GM12892 (cell line): ENCODE measurements at regions not wholly inside any gene's neighbourhood (a gene's known extent, or its start where the extent isn't known, plus 50 kb on each side); places are given as distances from the start of the nearest gene placed in this dataset.

Experiments used
- DNase-seq: peaks from one replicate; pipeline ENCODE4 v3.0.0; 2011; ENCODE audit not compliant: insufficient read length
- FAIRE-seq: peaks from 2 replicates; lab custom pipeline; 2011; peaks lifted over from hg19 to GRCh38; lab: Jason Lieb, UNC
- POLR2A ChIP-seq: IDR thresholded peaks from 2 replicates; pipeline ENCODE4 v1.6.1; 2011; ENCODE audit warnings: low read depth, low read length, control low read depth
- POLR2AphosphoS5 ChIP-seq: IDR thresholded peaks from 2 replicates; pipeline ENCODE4 v1.6.1; 2011; ENCODE audit warnings: low read depth, low read length, control low read depth
- TAF1 ChIP-seq: IDR thresholded peaks from 2 replicates; pipeline ENCODE4 v1.6.1; 2011; ENCODE audit warnings: low read depth, mild to moderate bottlenecking, control low read depth, low read length, borderline replicate concordance

DNA sequence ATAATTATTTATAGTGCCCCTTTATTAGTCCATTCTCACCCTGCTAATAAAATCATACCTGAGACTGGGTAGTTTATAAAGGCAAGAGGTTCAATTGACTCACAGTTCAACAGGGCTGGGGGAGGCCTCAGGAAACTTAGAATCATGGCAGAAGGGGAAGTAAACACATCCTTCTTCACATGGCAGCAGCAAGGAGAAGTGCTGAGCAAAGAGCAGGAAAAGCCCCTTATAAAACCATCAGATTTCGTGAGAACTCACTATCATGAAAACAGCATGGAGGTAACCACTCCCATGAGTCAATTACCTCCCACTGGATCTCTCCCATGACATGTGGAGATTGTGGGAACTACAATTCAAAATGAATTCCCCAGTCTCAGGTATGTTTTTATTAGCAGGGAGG, 89.9 kb upstream of the STARD13 start:
- FAIRE-seq: no peak
- TF ChIP-seq POLR2A: no peak
- TF ChIP-seq TAF1: no peak
- no peak for TF ChIP-seq POLR2AphosphoS5
- no peak for DNase-seq

DNA sequence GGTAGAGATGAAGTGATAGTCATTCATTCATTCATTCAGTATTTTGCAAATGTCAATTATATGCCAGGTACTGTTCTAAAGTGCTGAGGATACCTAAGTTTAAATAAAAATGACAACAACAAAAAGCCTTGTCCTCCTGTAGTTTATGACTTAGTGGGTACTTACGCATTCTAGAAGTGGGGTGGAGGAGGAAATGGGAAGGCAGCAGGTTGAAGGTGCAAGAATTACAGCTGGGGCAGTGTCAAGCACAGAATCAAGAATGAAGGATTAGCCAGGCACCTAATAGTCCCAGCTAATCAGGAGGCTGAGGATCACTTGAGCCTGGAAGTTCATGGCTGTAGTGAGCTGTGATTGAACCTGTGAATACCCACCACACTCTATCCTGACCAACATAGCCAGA, 90.7 kb upstream of the STARD13 start:
- DNase-seq (no peak), FAIRE-seq (no peak)
- no peak for TF ChIP-seq POLR2A

DNA sequence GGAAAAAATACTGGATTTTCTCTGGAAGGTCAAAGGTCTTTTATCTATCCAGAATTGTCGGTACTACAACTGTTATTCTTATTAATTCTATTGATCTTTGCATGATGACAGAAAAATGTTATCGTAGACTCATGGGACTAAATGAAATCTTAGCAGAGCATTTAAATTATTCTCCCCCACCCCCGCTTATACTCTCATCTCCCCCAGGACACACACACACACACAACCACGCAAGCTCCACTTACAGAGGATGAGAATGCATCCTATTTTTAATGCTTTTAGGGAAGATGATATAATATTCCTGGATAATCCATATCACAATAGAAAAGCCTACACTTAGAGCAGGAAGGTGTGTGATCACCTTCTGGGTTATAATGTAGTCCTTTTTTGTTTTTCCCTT, 91.9 kb upstream of the STARD13 start:
- FAIRE-seq (no peak), DNase-seq (no peak)
- TF ChIP-seq POLR2A (no peak), TAF1 (no peak), POLR2AphosphoS5 (no peak)

DNA sequence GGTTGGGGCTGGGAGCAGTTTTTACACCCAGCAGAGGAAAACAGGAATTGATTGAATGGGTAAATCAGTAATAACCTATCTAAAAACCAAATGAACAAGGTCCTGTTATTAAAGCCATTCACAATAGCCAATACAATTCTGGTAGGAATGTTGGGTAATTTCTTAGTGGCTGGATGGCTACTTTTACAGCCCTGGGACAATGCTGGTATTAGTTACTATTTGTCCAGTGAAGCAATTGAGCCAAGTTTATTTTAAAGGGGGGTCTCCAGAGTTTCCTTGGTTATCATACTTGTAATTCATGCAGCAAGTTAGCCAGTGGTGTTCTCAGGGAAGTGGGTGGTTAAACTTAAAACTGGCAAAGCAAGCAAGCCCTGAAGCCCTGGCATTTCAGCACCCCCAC, 92.3 kb upstream of the STARD13 start:
- FAIRE-seq: no peak
- TF ChIP-seq POLR2AphosphoS5: no peak
- no peak for TF ChIP-seq POLR2A
- no peak for TF ChIP-seq TAF1
- no peak for DNase-seq

DNA sequence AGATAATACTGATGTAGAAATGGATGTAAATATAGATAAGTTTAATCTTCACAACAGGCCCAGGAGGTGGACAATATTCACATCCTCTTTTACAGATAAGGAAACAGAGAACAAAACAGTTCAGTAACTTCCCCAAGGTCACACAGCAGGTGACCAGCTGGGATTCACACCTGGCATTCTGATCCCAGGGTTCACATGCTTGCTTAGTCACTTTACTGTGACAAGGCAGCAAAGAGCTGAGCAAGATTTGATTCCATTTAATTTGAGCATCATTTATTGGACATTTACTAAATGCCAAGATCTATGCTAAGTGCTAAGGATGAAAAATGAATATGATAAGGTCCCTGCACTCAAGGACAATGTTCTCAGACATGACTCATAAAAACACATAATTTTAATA, 94.1 kb upstream of the STARD13 start:
- TF ChIP-seq POLR2A (no peak), TAF1 (no peak), POLR2AphosphoS5 (no peak)
- no peak for DNase-seq
- FAIRE-seq: no peak

DNA sequence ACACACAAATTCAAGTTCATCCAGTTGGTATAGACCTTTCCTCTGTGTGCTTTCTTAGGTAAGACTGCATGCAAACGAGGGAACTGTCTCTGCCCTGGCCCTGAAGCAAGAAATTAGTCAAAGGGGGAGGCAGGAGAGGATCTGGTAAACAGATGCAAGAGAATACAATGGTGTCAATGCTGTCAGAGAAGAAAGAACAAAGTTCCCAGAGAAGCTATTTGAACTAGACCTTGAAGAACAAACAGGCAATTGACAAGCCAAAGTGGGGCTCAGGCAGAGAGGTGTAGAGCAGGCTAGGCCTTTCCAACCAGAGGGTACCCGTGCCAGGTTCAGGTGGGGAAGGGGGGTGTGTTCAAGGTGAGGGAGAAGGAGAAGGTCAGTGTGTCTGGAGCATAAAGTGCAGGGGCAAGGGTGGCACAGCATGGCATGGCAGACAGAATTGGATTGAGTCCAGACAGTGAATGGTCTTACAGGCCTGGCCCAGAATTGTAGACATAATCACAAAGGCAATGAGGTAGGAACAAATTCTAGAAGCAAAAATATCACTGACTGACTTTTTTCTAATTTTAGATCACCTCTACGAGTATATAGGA, 95.0 kb upstream of the STARD13 start:
- no peak for DNase-seq
- peak; percentile 54 for FAIRE-seq

DNA sequence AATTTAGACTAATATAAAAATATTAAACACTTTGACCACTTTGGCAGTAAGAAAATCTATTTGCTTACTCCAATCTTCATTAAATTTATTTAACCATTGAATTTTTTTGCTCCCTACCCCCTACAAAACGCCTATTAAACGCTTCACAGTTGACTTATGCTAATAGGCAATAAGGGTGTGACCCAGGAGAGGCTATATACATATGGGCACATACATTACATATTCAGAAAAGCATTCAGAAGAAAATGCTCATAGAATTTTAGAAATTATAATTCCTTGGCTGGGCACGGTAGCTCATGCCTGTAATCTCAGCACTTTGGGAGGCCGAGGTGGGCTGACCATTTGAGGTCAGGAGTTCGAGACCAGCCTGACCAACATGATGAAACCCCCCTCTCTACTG, 95.6 kb upstream of the STARD13 start:
- DNase-seq: no peak
- no peak for FAIRE-seq
- TF ChIP-seq TAF1 (no peak), POLR2A (no peak), POLR2AphosphoS5 (no peak)

More for the DNA sequence above, 95.0 kb upstream of the STARD13 start:
- TF ChIP-seq POLR2AphosphoS5 (no peak), TAF1 (no peak), POLR2A (no peak)

DNA sequence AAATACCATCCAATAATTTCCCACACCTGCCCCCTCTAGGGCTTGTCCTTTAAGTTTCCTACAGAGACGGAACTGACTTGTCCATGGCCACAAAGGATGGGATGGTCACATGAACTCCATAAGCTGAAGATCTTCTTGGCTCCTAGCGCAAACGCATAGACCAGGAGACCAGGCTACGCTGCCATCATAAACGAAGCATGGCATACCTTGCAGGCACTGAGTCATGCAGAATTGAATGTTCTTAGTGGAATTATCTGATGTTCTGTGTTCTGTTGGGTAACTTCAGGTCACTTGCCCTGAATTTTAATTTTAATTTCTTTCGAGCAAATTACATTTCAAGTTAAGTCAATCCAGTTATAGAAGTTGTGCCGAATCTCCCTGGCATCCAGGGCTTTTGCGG, 96.4 kb upstream of the STARD13 start:
- DNase-seq (no peak), FAIRE-seq (no peak)

DNA sequence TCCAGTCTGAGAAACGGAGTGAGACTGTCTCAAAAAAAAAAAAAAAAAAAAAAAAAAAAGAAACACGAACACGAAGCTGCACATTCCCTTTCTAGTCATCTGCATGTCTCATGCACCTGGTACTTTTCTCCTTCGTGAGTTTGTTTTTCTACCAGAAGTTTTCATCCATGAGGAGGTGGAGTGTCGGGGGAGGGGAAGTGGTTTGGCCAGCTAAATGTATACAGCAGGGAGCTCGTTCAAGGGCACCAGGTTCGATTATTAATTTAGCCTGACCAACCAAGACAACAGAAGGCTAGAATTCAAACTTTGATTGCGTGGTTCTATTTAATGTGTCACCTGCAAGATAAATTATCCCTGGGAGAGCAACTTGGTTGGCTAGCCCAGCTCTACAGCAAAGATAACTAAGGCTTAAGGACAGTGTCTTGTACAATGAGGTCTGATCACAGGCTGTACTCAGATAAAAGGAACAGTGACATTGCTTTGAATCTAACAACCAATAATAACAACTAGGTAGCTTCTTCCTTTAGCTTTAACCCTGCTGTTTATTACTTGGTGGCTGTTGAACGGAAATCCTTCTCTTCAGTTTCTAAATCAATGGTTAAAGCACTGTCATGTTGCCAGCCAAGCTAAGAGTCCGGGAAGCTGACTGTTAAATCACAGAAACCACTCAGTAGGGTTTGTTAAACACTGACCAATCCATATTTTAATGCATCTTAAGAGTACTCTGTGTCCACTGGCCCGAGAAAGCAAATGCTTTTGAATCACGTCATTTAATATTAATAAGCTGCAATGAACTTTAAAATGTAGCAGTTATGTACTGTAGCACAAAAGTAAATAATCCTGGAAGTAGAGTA, 98.4 kb upstream of the STARD13 start:
- no peak for TF ChIP-seq POLR2AphosphoS5
- no peak for TF ChIP-seq POLR2A
- TF ChIP-seq TAF1: no peak
- FAIRE-seq: no peak
- no peak for DNase-seq

More for the DNA sequence above, 96.4 kb upstream of the STARD13 start:
- TF ChIP-seq POLR2A (no peak), TAF1 (no peak), POLR2AphosphoS5 (no peak)

DNA sequence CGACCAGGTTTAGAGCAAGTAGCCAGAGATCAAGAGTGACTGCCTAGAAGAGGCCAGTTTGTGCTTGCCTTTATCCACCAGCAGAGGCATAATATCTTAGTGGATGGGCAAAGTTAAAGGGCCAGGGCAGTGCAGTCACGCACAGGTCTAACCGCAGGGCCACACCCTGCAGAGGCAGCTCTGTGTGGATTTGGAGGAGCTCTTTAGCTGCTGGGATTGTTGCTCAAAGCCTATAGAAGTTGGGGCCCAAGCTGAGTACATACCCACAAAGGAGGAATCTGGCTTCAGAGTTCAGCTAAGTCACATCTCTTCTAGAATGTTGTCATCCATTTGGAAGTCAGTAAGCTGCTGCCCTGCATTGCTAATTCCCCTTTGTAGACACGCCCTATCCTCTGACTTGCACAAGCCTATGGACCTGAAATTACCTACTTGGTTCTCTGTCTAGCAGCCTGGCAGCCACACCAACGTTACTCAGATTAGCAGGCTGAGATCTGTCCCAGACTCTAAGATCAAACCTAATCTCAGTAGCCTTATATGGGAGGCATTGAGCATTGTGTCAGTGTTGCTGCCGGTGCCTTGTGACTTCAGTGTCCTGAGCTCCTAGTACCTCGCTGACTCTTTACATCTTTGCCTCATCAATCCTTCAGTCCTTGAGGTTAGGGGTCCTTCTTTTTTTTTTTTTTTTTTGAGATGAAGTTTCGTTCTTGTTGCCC, 102.9 kb upstream of the STARD13 start:
- no peak for FAIRE-seq

DNA sequence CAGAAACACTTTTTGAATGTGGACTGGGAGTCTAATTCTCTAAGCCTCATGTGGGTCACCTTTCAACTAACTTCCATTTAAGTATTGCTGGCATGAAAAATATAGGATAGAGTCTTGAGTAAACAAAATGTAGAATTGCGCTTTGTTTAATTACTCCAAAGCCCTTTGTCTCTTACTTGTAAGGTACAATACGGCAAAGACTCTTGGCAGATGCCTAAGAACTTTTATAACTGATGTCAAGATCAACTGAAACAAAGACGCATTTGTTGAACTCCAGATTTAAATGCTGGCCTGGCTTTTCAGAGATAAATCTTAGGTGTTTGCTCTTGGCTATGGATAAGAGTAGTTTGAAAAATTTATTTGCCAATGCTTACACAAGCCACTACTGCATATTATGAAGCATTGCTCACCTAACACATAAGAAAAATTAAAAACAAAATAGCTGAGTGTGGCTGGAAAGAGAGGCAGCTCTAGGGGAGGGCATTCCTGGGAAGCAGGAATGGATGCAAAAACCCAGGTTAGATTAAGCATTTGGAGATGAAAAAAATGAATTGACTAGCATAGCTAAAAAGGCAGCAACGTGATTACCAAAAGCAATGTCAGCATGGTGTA, 107.3 kb upstream of the STARD13 start:
- no peak for DNase-seq
- TF ChIP-seq POLR2A (no peak), POLR2AphosphoS5 (no peak), TAF1 (no peak)
- no peak for FAIRE-seq

More for the DNA sequence above, 102.9 kb upstream of the STARD13 start:
- no peak for DNase-seq
- TF ChIP-seq POLR2A: no peak
- TF ChIP-seq TAF1: no peak
- TF ChIP-seq POLR2AphosphoS5: no peak
